Neural progenitor cell (in vitro differentiated cells): ENCODE measurements at regions not wholly inside any gene's neighbourhood (a gene's known extent, or its start where the extent isn't known, plus 50 kb on each side); places are given as distances from the start of the nearest gene placed in this dataset.
"Not testable (repeated sequence)": the region's sequence is repeated elsewhere in the genome, so short reads cannot be mapped to it uniquely, and the experiment has no call there.

Source experiments
- EZH2 ChIP-seq: fragments of 200-600 bp; sonication (generic); IDR thresholded peaks from 2 replicates; pipeline ENCODE4 v1.6.1; 2017; ENCODE audit warnings: antibody characterized with exemption, mild to moderate bottlenecking, moderate library complexity
- EZH2phosphoT487 ChIP-seq: fragments of 200-600 bp; sonication (generic); IDR thresholded peaks from 2 replicates; pipeline ENCODE4 v1.6.1; 2017; ENCODE audit warnings: antibody characterized with exemption
- TF ChIP-seq, protein P1 (sequence below): fragments of 200-600 bp; sonication (generic); IDR thresholded peaks from 2 replicates; pipeline ENCODE4 v1.5.1; 2017; ENCODE audit warnings: antibody characterized with exemption, mild to moderate bottlenecking

DNA sequence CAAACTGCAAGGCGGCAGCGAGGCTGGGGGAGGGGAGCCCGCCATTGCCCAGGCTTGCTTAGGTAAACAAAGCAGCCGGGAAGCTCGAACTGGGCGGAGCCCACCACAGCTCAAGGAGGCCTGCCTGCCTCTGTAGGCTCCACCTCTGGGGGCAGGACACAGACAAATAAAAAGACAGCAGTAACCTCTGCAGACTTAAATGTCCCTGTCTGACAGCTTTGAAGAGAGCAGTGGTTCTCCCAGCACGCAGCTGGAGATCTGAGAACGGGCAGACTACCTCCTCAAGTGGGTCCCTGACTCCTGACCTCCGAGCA, 375.1 kb upstream of the NPVF start:
- TF ChIP-seq, protein P1, sequence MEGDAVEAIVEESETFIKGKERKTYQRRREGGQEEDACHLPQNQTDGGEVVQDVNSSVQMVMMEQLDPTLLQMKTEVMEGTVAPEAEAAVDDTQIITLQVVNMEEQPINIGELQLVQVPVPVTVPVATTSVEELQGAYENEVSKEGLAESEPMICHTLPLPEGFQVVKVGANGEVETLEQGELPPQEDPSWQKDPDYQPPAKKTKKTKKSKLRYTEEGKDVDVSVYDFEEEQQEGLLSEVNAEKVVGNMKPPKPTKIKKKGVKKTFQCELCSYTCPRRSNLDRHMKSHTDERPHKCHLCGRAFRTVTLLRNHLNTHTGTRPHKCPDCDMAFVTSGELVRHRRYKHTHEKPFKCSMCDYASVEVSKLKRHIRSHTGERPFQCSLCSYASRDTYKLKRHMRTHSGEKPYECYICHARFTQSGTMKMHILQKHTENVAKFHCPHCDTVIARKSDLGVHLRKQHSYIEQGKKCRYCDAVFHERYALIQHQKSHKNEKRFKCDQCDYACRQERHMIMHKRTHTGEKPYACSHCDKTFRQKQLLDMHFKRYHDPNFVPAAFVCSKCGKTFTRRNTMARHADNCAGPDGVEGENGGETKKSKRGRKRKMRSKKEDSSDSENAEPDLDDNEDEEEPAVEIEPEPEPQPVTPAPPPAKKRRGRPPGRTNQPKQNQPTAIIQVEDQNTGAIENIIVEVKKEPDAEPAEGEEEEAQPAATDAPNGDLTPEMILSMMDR: not testable (repeated sequence)
- TF ChIP-seq EZH2phosphoT487, EZH2: not testable (repeated sequence)
